IMR-90 (cell line): ENCODE measurements at regions not wholly inside any gene's neighbourhood (a gene's known extent, or its start where the extent isn't known, plus 50 kb on each side); places are given as distances from the start of the nearest gene placed in this dataset.

Experiments
- ATAC-seq: fragments of 200-7000 bp; cut with Tn5 transposase; 2 replicates; pipeline ENCODE4 v1.9.1; 2020; ENCODE audit warnings: low read depth, mild to moderate bottlenecking, moderate library complexity
- BruUV-seq: library from RNA; stranded (reverse); fragments of 400-500 nt; replicated peaks from 2 replicates; lab custom pipeline; 2021; lab: Mats Ljungman, UMichigan
- CTCF ChIA-PET: fragments of 300-600 bp; formaldehyde crosslinking; extraction: SDS; loops from one replicate; lab custom pipeline; 2021; ENCODE audit warnings: antibody characterized with exemption; lab: Yijun Ruan, JAX
- POLR2A ChIA-PET: fragments of 300-600 bp; sonication (Branson Sonifier 250); formaldehyde crosslinking; loops from one replicate; lab custom pipeline; 2022; ENCODE audit warnings: antibody characterized with exemption; ENCODE audit not compliant: unreplicated experiment; lab: Charles Lee
- DNase-seq: peaks from one replicate; pipeline ENCODE4 v3.0.0; 2013
- H2AFZ ChIP-seq: replicated peaks from 2 replicates; pipeline ENCODE3; 2013; ENCODE audit warnings: low read length, mild to moderate bottlenecking; ENCODE audit not compliant: poor library complexity
- H2AK5ac ChIP-seq: 2 replicates; pipeline ENCODE4 v1.6.1; 2013; ENCODE audit warnings: low read depth, low read length, inconsistent platforms
- H2AK9ac ChIP-seq: replicated peaks from 2 replicates; pipeline ENCODE3; 2013; ENCODE audit warnings: mild to moderate bottlenecking, low read depth, low read length, moderate library complexity; ENCODE audit not compliant: poor library complexity
- H2BK120ac ChIP-seq: 2 replicates; pipeline ENCODE4 v1.6.1; 2013; ENCODE audit warnings: low read depth, low read length, inconsistent platforms
- H2BK15ac ChIP-seq: 3 replicates; pipeline ENCODE4 v1.6.1; 2013; ENCODE audit warnings: low read depth, low read length, inconsistent platforms
- H2BK20ac ChIP-seq: 2 replicates; pipeline ENCODE4 v1.6.1; 2013; ENCODE audit warnings: low read depth, mild to moderate bottlenecking, inconsistent platforms, low read length, moderate library complexity
- H2BK5ac ChIP-seq: 2 replicates; pipeline ENCODE4 v1.6.1; 2013; ENCODE audit warnings: mild to moderate bottlenecking, low read depth, low read length, inconsistent platforms; ENCODE audit not compliant: poor library complexity, severe bottlenecking
- H3K14ac ChIP-seq: replicated peaks from 2 replicates; pipeline ENCODE4 v1.6.1; 2013; ENCODE audit warnings: low read depth, low read length, inconsistent platforms
- H3K18ac ChIP-seq: 2 replicates; pipeline ENCODE4 v1.6.1; 2013; ENCODE audit warnings: low read depth, low read length, control low read depth
- H3K23ac ChIP-seq: 2 replicates; pipeline ENCODE4 v1.6.1; 2013; ENCODE audit warnings: low read depth, low read length, inconsistent platforms
- H3K27ac ChIP-seq: 2 replicates; pipeline ENCODE4 v1.5.1; 2013; ENCODE audit warnings: mild to moderate bottlenecking, control low read depth, low read length; ENCODE audit not compliant: insufficient read depth
- H3K27me3 ChIP-seq: 2 replicates; pipeline ENCODE4 v1.6.1; 2013; ENCODE audit warnings: low read length; ENCODE audit not compliant: control insufficient read depth, insufficient read depth
- H3K36me3 ChIP-seq: 2 replicates; pipeline ENCODE4 v1.6.1; 2013; ENCODE audit warnings: low read length, mixed read lengths; ENCODE audit not compliant: control insufficient read depth, insufficient read depth
- H3K4ac ChIP-seq: 2 replicates; pipeline ENCODE4 v1.6.1; 2013; ENCODE audit warnings: low read depth, low read length, inconsistent platforms
- H3K4me1 ChIP-seq: 2 replicates; pipeline ENCODE4 v1.6.1; 2013; ENCODE audit warnings: low read length, mixed read lengths; ENCODE audit not compliant: control insufficient read depth, insufficient read depth
- H3K4me2 ChIP-seq: 2 replicates; pipeline ENCODE4 v1.6.1; 2013; ENCODE audit warnings: low read depth, mild to moderate bottlenecking, control low read depth, low read length, moderate library complexity
- H3K4me3 ChIP-seq: 2 replicates; pipeline ENCODE4 v1.5.1; 2013; ENCODE audit warnings: low read depth, mild to moderate bottlenecking, control low read depth, low read length, moderate library complexity; ENCODE audit not compliant: insufficient read depth
- H3K56ac ChIP-seq: 2 replicates; pipeline ENCODE4 v1.6.1; 2013; ENCODE audit warnings: low read length, inconsistent platforms; ENCODE audit not compliant: insufficient read depth; ENCODE audit errors: extremely low read depth
- H3K79me1 ChIP-seq, 2 experiments: 2 replicates each; pipeline ENCODE4 v1.6.1; 2013; ENCODE audit warnings: low read length in 2 of 2, inconsistent platforms in 1 of 2, low read depth in 1 of 2
- H3K9ac ChIP-seq: 2 replicates; pipeline ENCODE4 v1.6.1; 2013; ENCODE audit warnings: low read depth, low read length, control low read depth
- H3K9me1 ChIP-seq: 2 replicates; pipeline ENCODE4 v1.6.1; 2013; ENCODE audit warnings: low read length, inconsistent platforms; ENCODE audit not compliant: insufficient read depth
- H3K9me3 ChIP-seq: 2 replicates; pipeline ENCODE4 v1.6.1; 2013; ENCODE audit warnings: low read length; ENCODE audit not compliant: control insufficient read depth, insufficient read depth
- H4K20me1 ChIP-seq: 2 replicates; pipeline ENCODE4 v1.6.1; 2013; ENCODE audit warnings: low read length, inconsistent platforms; ENCODE audit not compliant: insufficient read depth
- H4K5ac ChIP-seq: 2 replicates; pipeline ENCODE4 v1.6.1; 2013; ENCODE audit warnings: mild to moderate bottlenecking, low read depth, low read length, control low read depth
- H4K8ac ChIP-seq, 2 experiments: 2 replicates each; pipeline ENCODE4 v1.6.1; 2013; ENCODE audit warnings: low read depth in 2 of 2, low read length in 2 of 2, control low read depth in 1 of 2, inconsistent platforms in 1 of 2
- H4K91ac ChIP-seq: 2 replicates; pipeline ENCODE4 v1.6.1; 2013; ENCODE audit warnings: low read depth, low read length, inconsistent platforms; ENCODE audit not compliant: insufficient read depth
- BHLHE40 ChIP-seq: fragments of 150-350 bp; IDR thresholded peaks from 2 replicates; pipeline ENCODE4 v1.6.1; 2016; ENCODE audit warnings: mild to moderate bottlenecking, low read depth, low read length
- CEBPB ChIP-seq: IDR thresholded peaks from 2 replicates; pipeline ENCODE4 v1.6.1; 2012; ENCODE audit warnings: low read depth, low read length, improper control_type of control experiment
- CHD1 ChIP-seq: IDR thresholded peaks from 2 replicates; pipeline ENCODE4 v1.6.1; 2012; ENCODE audit warnings: low read depth, low read length, improper control_type of control experiment
- ELK1 ChIP-seq: fragments of 150-350 bp; IDR thresholded peaks from 2 replicates; pipeline ENCODE4 v1.6.1; 2016; ENCODE audit warnings: low read depth, mild to moderate bottlenecking, low read length, moderate library complexity, borderline replicate concordance
- FOS ChIP-seq: fragments of 150-350 bp; IDR thresholded peaks from 2 replicates; pipeline ENCODE4 v1.6.1; 2016; ENCODE audit warnings: low read depth, low read length
- MAFK ChIP-seq: IDR thresholded peaks from 2 replicates; pipeline ENCODE4 v1.6.1; 2012; ENCODE audit warnings: low read depth, low read length, improper control_type of control experiment
- MAZ ChIP-seq: IDR thresholded peaks from 2 replicates; pipeline ENCODE4 v1.6.1; 2012; ENCODE audit warnings: low read depth, mild to moderate bottlenecking, low read length, improper control_type of control experiment, moderate library complexity, borderline replicate concordance
- MXI1 ChIP-seq: IDR thresholded peaks from 2 replicates; pipeline ENCODE4 v1.6.1; 2012; ENCODE audit warnings: low read depth, mild to moderate bottlenecking, low read length, moderate library complexity, borderline replicate concordance
- NFE2L2 ChIP-seq: fragments of 150-350 bp; IDR thresholded peaks from 2 replicates; pipeline ENCODE4 v1.6.1; 2016; ENCODE audit warnings: low read depth, mild to moderate bottlenecking, low read length
- POLR2A ChIP-seq: IDR thresholded peaks from 2 replicates; pipeline ENCODE4 v1.6.1; 2012; ENCODE audit warnings: mild to moderate bottlenecking, low read depth, low read length
- RAD21 ChIP-seq: IDR thresholded peaks from 2 replicates; pipeline ENCODE4 v1.6.1; 2012; ENCODE audit warnings: low read length, improper control_type of control experiment
- RCOR1 ChIP-seq: IDR thresholded peaks from 2 replicates; pipeline ENCODE4 v1.6.1; 2012; ENCODE audit warnings: mild to moderate bottlenecking, low read length, improper control_type of control experiment; ENCODE audit not compliant: insufficient replicate concordance
- RFX5 ChIP-seq: IDR thresholded peaks from 2 replicates; pipeline ENCODE4 v1.8.0; 2012; ENCODE audit warnings: low read depth, mild to moderate bottlenecking, low read length, moderate library complexity
- SMC3 ChIP-seq: fragments of 150-350 bp; IDR thresholded peaks from 2 replicates; pipeline ENCODE4 v1.6.1; 2016; ENCODE audit warnings: low read depth, mild to moderate bottlenecking, antibody characterized with exemption, low read length, moderate library complexity
- dilution Hi-C: fragments of 300-500 bp; cut with HindIII; formaldehyde crosslinking; loops from one replicate; pipeline ENCODE4 v1.14.3; 2018; ENCODE audit warnings: low sequenced_read_pairs; ENCODE audit not compliant: unreplicated experiment
- in situ Hi-C: fragments of 300-500 bp; cut with MboI; formaldehyde crosslinking; loops from 3 replicates; pipeline ENCODE4 v1.14.3; 2019; ENCODE audit warnings: low sequenced_read_pairs, inconsistent platforms, mixed read lengths
- intact Hi-C: fragments of 100-400 bp; cut with micrococcal nuclease; formaldehyde crosslinking; loops from 2 replicates; pipeline ENCODE4 v1.10.0; 2022
- TF ChIP-seq, protein P1 (sequence below): fragments of 150-350 bp; IDR thresholded peaks from 2 replicates; pipeline ENCODE4 v1.6.1; 2017; ENCODE audit warnings: mild to moderate bottlenecking, antibody characterized with exemption, low read length, low read depth
- TF ChIP-seq, protein P2 (sequence below): conservative IDR thresholded peaks from 2 replicates; pipeline ENCODE4 v1.5.1; 2012; ENCODE audit warnings: mild to moderate bottlenecking, low read depth, low read length, improper control_type of control experiment

DNA sequence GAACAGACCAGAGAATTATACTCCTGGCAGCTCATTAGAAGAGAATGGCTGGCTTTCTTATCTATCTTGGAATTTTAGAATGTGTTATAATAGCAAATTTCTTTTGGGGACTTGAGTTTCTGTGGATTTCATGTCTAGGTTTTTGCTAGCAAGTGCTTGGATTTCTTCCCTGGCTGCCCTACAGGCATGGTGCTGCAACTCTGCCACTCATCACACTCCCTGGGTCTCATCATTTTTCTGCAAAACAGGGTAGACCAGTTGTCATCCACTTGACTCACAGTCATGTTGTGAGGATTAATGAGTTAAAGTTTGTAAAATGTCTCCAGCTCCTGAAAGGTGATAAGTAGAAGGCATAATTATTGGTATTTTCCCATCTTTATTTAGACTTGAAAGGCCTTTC lies 60.7 kb upstream of the LCORL start:
- H2AFZ ChIP-seq: no peak overlapping the region
- H3K27me3 ChIP-seq: no peaks in the 10 kb centered on the region
- H3K9ac ChIP-seq: no peak overlapping the region
- no peak overlapping the region for H2AK9ac ChIP-seq
- no peak overlapping the region for H3K14ac ChIP-seq
- H4K91ac ChIP-seq: no peak overlapping the region
- no peak overlapping the region for H2BK120ac ChIP-seq
- no peak overlapping the region for H2BK5ac ChIP-seq
- H3K79me1 ChIP-seq: no peaks in the 10 kb centered on the region
- ATAC-seq (no peak), DNase-seq (no peak)
- H3K4me3 ChIP-seq: no peak overlapping the region
- no peak overlapping the region for H4K5ac ChIP-seq
- dilution Hi-C loops: no loop called here
- H3K23ac ChIP-seq: no peak overlapping the region
- H2BK20ac ChIP-seq: no peak overlapping the region
- H3K56ac ChIP-seq: no peak overlapping the region
- ChIA-PET CTCF (no interaction called here), POLR2A (no interaction called here)
- no TSS peak for BruUV-seq
- H3K27ac ChIP-seq: no peak overlapping the region
- intact Hi-C loops: no loop called here
- H3K18ac ChIP-seq: no peak overlapping the region
- H4K20me1 ChIP-seq: no peaks in the 10 kb centered on the region
- H3K4me1 ChIP-seq: no peaks in the 10 kb centered on the region
- H3K36me3 ChIP-seq: no peaks in the 10 kb centered on the region
- no peak overlapping the region for H3K4ac ChIP-seq
- H3K9me3 ChIP-seq: no peaks in the 10 kb centered on the region
- no peak overlapping the region for H2BK15ac ChIP-seq
- no peak overlapping the region for H2AK5ac ChIP-seq
- no peak for TF ChIP-seq BHLHE40
- TF ChIP-seq SMC3: no peak
- TF ChIP-seq MAZ: no peak
- TF ChIP-seq NFE2L2: no peak
- TF ChIP-seq, protein P1, sequence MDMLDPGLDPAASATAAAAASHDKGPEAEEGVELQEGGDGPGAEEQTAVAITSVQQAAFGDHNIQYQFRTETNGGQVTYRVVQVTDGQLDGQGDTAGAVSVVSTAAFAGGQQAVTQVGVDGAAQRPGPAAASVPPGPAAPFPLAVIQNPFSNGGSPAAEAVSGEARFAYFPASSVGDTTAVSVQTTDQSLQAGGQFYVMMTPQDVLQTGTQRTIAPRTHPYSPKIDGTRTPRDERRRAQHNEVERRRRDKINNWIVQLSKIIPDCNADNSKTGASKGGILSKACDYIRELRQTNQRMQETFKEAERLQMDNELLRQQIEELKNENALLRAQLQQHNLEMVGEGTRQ: no peak
- TF ChIP-seq, protein P2, sequence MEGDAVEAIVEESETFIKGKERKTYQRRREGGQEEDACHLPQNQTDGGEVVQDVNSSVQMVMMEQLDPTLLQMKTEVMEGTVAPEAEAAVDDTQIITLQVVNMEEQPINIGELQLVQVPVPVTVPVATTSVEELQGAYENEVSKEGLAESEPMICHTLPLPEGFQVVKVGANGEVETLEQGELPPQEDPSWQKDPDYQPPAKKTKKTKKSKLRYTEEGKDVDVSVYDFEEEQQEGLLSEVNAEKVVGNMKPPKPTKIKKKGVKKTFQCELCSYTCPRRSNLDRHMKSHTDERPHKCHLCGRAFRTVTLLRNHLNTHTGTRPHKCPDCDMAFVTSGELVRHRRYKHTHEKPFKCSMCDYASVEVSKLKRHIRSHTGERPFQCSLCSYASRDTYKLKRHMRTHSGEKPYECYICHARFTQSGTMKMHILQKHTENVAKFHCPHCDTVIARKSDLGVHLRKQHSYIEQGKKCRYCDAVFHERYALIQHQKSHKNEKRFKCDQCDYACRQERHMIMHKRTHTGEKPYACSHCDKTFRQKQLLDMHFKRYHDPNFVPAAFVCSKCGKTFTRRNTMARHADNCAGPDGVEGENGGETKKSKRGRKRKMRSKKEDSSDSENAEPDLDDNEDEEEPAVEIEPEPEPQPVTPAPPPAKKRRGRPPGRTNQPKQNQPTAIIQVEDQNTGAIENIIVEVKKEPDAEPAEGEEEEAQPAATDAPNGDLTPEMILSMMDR: no peak
- TF ChIP-seq MAFK: no peak
- TF ChIP-seq CEBPB: no peak
- TF ChIP-seq MXI1: no peak
- no peak for TF ChIP-seq ELK1
- TF ChIP-seq RAD21: no peak
- TF ChIP-seq RFX5: no peak
- no peak for TF ChIP-seq RCOR1
- no peak for TF ChIP-seq CHD1
- TF ChIP-seq FOS: no peak
- no peak for TF ChIP-seq POLR2A
- no peak overlapping the region for H4K8ac ChIP-seq
- in situ Hi-C loops: no loop called here
- H3K4me2 ChIP-seq: no peak overlapping the region
- H3K9me1 ChIP-seq: no peaks in the 10 kb centered on the region
